DMS 273 treated with DMSO at 0.1 percent for 48 hours (cell line): ENCODE measurements at regions not wholly inside any gene's neighbourhood (a gene's known extent, or its start where the extent isn't known, plus 50 kb on each side); places are given as distances from the start of the nearest gene placed in this dataset.

Experiments used
- DNase-seq: peaks from one replicate; lab custom pipeline; 2025; lab: John Stamatoyannopoulos, UW

DNA sequence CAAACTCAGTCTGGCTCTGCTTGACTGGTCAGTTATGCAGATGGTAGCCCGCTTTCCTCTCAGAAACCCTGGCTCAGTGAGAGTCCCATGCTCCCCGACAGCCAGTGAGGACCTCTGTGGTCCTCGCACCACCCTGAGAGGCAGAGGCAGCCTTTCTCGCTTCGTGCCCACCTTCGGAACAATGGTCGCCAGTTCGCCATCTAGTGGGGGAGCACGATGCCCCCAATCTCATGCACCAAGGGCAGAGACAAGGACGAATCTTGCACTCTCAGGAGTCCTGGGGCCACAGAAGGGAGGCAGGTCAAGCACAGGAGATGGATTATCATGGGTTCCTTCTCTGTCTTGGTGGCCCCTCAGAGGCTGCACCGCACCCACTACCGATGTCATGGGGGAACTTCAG lies 75.2 kb downstream of the RHCG start:
- DNase-seq, result no peak

- no peak for DNase-seq
Measured at GRCh38 chr15:89419370-89419984, 76.9 kb downstream of the RHCG start.

GRCh38 chr15:89417206-89417725 lies 79.1 kb downstream of the RHCG start:
- no peak for DNase-seq

GRCh38 chr15:89416339-89417183 lies 79.8 kb downstream of the RHCG start:
- no peak for DNase-seq

DNA sequence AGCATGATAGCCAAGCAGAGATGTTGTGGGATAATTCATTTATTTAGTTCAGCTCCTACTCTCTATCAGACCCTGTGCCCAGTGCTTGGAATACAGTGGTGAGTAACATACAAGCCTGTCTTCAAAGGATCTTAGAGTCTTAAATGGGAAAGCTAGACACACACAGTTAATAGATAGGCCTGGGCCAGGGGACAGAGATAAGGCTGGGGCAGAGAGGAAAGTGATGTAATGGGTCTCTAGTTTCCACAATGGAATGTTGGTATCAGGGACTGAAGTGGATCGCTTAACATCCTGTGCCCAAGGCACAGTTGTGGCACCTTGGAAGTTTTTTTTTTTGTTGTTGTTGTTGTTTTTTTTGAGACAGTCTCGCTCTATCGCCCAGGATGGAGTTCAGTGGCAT lies 79.9 kb upstream of the POLG start:
- no peak for DNase-seq

DNA sequence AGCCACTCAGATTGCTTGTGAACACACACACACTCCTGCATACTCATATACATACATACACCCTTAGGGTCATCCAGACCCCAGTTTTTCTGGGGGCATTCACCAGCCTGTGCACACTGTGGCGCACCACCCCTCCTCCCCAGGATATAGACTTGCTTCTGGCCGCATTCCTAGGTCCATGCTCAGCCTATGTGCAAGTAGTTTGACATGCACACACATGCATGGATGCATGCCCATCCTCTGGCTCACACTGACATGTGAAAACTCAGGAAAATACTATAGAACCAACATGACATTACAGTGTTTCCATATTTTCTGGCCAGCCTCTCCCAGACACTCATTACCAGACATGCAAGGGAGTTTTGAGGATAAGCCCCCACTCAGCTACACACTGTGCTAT lies 79.3 kb upstream of the POLG start:
- no peak for DNase-seq

GRCh38 chr15:89412905-89413411 lies 78.3 kb upstream of the POLG start:
- DNase-seq, result no peak

- DNase-seq, result no peak
Measured at GRCh38 chr15:89410039-89410435, 75.4 kb upstream of the POLG start.

- DNase-seq, result no peak
Measured at GRCh38 chr15:89409184-89410038, 74.8 kb upstream of the POLG start.

DNA sequence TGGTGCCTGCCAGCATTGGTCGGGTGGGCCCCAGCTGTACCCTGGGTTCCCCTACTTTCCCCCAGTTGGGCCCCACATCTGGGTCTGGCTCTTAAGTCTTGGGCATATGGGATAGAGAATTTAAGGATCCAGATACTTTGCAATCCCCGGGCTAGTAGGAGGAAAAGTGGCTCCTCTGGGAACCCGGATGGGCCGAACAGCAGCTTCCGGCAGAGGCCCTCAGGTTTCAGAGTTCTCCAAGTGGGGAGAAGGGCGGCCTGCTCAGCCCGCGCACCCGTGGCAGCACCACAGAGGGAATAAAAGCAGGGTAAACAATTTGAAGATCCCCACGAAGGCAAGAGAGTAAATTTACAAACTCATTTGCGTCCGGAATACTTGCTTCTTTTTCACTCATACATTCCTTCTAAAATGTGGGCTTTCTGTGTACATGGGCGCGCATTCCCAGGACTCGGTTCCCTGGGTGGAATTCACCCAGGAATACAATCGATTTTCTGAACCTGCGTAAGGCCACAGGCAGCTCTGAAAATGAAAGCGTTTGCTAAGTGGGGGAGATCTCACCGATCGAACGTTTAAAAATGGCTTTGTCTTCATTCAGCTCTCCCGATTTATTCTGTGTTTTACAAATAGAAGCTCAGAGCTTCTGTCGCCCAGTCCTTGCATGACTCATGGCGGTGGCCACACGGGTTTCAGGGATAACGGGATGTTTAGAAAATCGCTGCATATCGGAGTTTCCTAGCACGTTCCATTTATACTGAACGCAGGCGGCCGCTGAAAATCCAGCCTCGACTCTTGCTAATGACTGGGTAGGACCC lies 74.0 kb upstream of the POLG start:
- DNase-seq, result no peak

DNA sequence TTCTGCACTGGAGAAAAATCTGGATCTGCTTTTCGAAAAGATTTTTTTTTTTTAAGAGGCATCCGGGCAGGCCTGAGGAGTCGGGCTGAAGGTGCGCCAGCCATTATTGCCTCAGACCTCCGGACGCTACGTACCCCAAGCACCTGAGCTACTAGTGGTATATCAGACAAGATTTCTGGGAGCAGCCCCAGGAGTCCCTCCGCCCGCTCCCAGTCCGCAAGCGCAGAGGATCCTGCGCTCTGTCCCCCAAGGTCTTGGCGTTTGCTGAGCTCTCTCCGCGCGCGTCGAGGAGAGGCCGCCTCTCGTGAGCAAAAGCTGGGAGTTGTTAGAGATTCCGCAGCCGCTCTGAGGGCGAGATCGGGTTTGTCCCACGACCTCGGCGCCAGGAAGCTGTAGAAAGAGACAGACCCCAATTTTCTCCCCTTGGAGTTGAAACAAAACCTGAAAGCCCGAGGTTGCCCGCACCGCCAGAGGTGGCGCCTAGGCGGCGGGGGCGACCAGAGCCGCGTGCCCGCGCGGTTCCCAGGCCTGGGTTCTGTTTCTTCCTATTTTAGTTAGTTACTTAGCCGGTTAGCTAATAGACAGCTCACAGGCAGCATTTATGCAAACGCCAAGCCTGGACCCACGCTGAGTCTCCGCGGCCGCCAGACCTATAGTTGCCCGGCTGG lies 72.5 kb upstream of the POLG start:
- DNase-seq, result no peak

DNA sequence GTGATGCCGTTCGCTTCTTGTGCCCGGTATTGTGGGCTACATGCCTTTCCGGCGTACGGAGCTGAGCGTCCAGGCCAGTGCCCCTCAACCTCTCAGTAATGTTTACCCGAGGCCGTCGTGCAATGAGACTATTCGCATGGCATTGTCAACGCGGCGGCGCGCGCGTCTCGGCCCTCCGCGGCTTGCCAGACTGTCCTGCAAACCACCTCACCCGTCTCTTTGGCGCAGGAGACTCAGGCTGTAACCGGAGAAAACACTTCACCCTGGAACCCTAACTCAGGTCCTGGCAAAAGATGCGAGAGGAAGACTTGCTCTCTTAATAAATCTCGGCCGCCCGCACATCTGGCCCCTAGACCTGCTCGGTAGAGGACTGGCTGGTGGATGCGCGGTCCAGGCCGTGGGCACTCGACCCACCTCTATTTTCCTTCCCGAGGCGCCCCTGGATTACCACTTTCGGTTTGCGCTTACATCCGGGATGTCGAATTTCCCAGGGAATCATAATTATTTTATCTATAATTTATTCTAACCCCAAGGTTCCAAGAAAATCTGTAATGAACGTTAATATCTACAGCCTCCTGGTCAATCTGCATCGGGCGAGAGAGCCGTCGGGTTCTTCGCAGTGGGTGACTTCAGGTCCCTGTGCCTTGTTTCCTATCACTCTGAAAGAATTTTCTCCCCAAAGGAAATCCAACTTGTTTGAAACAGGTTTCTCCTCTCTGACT lies 71.8 kb upstream of the POLG start:
- DNase-seq, result no peak

GRCh38 chr15:89405494-89405893 lies 70.9 kb upstream of the POLG start:
- no peak for DNase-seq

GRCh38 chr15:89404023-89404422 lies 69.4 kb upstream of the POLG start:
- no peak for DNase-seq

DNA sequence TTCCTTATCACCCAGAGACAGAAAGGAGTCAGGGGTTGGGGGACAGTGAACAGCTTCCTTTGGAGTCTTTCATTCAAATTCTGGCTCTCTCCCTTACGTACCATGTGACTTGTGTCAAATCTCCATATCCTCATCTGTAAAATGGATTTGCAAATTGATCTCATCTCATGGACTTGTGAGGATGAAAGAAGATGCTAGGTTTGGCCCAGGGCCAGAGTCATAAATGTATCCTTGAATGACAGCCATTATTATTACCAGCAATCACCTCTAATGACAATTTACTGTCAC lies 67.8 kb upstream of the POLG start:
- no peak for DNase-seq

GRCh38 chr15:89401631-89402517 lies 67.2 kb upstream of the POLG start:
- DNase-seq, result no peak

- no peak for DNase-seq
Measured at GRCh38 chr15:89400782-89401545, 66.3 kb upstream of the POLG start.

- DNase-seq, result no peak
Measured at GRCh38 chr15:89400116-89400781, 65.6 kb upstream of the POLG start.
